Endothelial cell of umbilical vein (primary cell): ENCODE measurements at regions not wholly inside any gene's neighbourhood (a gene's known extent, or its start where the extent isn't known, plus 50 kb on each side); places are given as distances from the start of the nearest gene placed in this dataset.

Experiments used
- BruUV-seq: library from RNA; stranded (reverse); fragments of 400-500 nt; replicated peaks from 2 replicates; lab custom pipeline; 2021; lab: Mats Ljungman, UMichigan
- CTCF ChIA-PET: fragments of 300-600, 350-600 bp; sonication (Branson Sonifier 250); formaldehyde crosslinking; loops from one replicate; lab custom pipeline; 2021; ENCODE audit warnings: antibody characterized with exemption, inconsistent platforms; lab: Charles Lee
- POLR2A ChIA-PET: fragments of 300-600, 350-600 bp; sonication (Branson Sonifier 250); formaldehyde crosslinking; loops from one replicate; lab custom pipeline; 2021; ENCODE audit warnings: antibody characterized with exemption, inconsistent platforms; lab: Charles Lee
- DNase-seq: peaks from one replicate; pipeline ENCODE4 v3.0.0-alpha.2; 2011; ENCODE audit warnings: low read depth, low spot score
- FAIRE-seq: peaks from 2 replicates; lab custom pipeline; 2011; peaks lifted over from hg19 to GRCh38; lab: Jason Lieb, UNC
- H2AFZ ChIP-seq: 2 replicates; pipeline ENCODE4 v1.6.0; 2012; ENCODE audit warnings: low read depth, low read length, control low read depth, inconsistent platforms
- H3K27ac ChIP-seq: 2 replicates; pipeline ENCODE4 v1.5.1; 2011; ENCODE audit warnings: low read depth, mild to moderate bottlenecking, control low read depth, low read length, moderate library complexity; ENCODE audit not compliant: insufficient read depth
- H3K27me3 ChIP-seq, 2 experiments: 2 replicates each; pipeline versions ENCODE4 v1.6.0 to v1.6.1; 2011; ENCODE audit warnings: low read length in 2 of 2, mixed read lengths in 1 of 2; ENCODE audit not compliant: control insufficient read depth in 2 of 2, insufficient read depth in 2 of 2
- H3K36me3 ChIP-seq, 2 experiments: 2 replicates in 1 of 2; 3 replicates in 1 of 2; pipeline ENCODE4 v1.5.1; 2011; ENCODE audit warnings: low read length in 2 of 2, mild to moderate bottlenecking in 1 of 2, moderate library complexity in 1 of 2; ENCODE audit not compliant: control insufficient read depth in 2 of 2, insufficient read depth in 2 of 2; ENCODE audit errors: extremely low read depth in 1 of 2
- H3K4me1 ChIP-seq: 3 replicates; pipeline ENCODE4 v1.5.1; 2011; ENCODE audit warnings: mild to moderate bottlenecking, low read length; ENCODE audit not compliant: control insufficient read depth, insufficient read depth; ENCODE audit errors: extremely low read depth
- H3K4me2 ChIP-seq: 2 replicates; pipeline ENCODE4 v1.6.1; 2011; ENCODE audit warnings: low read length, control low read depth, mixed read lengths; ENCODE audit not compliant: insufficient read depth
- H3K4me3 ChIP-seq, 3 experiments: fragments of 200-600 bp in 1 of 3; sonication (generic), shearing (Covaris generic) in 1 of 3; replicated peaks in 1 of 3; 2 replicates each; pipeline ENCODE4 v1.5.1; 2011 to 2016; ENCODE audit warnings: control low read depth in 3 of 3, low read length in 3 of 3, mild to moderate bottlenecking in 2 of 3, inconsistent platforms in 1 of 3, low read depth in 1 of 3, moderate library complexity in 1 of 3; ENCODE audit not compliant: insufficient read depth in 1 of 3
- H3K79me2 ChIP-seq: 2 replicates; pipeline ENCODE4 v1.6.0; 2012; ENCODE audit warnings: low read length, inconsistent platforms; ENCODE audit not compliant: control insufficient read depth, insufficient read depth
- H3K9ac ChIP-seq: replicated peaks from 2 replicates; pipeline ENCODE3; 2011; ENCODE audit warnings: low read length, control low read depth; ENCODE audit not compliant: insufficient read depth; ENCODE audit errors: extremely low read depth
- H3K9me1 ChIP-seq: replicated peaks from 3 replicates; pipeline ENCODE4 v1.6.0; 2011; ENCODE audit warnings: mild to moderate bottlenecking, low read length; ENCODE audit not compliant: control insufficient read depth, insufficient read depth; ENCODE audit errors: extremely low read depth
- H3K9me3 ChIP-seq: replicated peaks from 2 replicates; pipeline ENCODE4 v1.5.1; 2012; ENCODE audit warnings: low read length, inconsistent platforms; ENCODE audit not compliant: control insufficient read depth, insufficient read depth
- H4K20me1 ChIP-seq: replicated peaks from 2 replicates; pipeline ENCODE3; 2011; ENCODE audit warnings: mild to moderate bottlenecking, low read length; ENCODE audit not compliant: control insufficient read depth, insufficient read depth; ENCODE audit errors: extremely low read depth
- GATA2 ChIP-seq: IDR thresholded peaks from 2 replicates; pipeline ENCODE4 v1.7.0; 2011; ENCODE audit warnings: low read depth, mild to moderate bottlenecking, moderate library complexity, mixed read lengths, low read length; ENCODE audit not compliant: insufficient read length, insufficient read depth
- JUN ChIP-seq: IDR thresholded peaks from 2 replicates; pipeline ENCODE4 v1.6.1; 2011; ENCODE audit warnings: borderline replicate concordance, low read depth; ENCODE audit not compliant: insufficient read length, insufficient read depth
- MYC ChIP-seq: IDR thresholded peaks from one replicate; pipeline ENCODE4 v1.6.1; 2011; ENCODE audit warnings: mild to moderate bottlenecking, low read depth, low read length
- POLR2A ChIP-seq: IDR thresholded peaks from 2 replicates; pipeline ENCODE4 v1.6.1; 2012; ENCODE audit warnings: low read depth, mild to moderate bottlenecking, control low read depth, low read length
- POLR2AphosphoS5 ChIP-seq: IDR thresholded peaks from 2 replicates; pipeline ENCODE4 v1.6.1; 2012; ENCODE audit warnings: low read depth, mild to moderate bottlenecking, control low read depth, low read length, moderate library complexity; ENCODE audit not compliant: insufficient read depth
- dilution Hi-C: fragments of 300-500 bp; cut with MboI; formaldehyde crosslinking; loops from one replicate; pipeline ENCODE4 v1.15.0; 2019; ENCODE audit warnings: low sequenced_read_pairs; ENCODE audit not compliant: extremely low pct_ligation_motif_present
- intact Hi-C: fragments of 100-400 bp; cut with micrococcal nuclease; formaldehyde crosslinking; loops from one replicate; pipeline ENCODE4 v1.10.0; 2022
- TF ChIP-seq, protein P1 (sequence below), 2 donors: IDR thresholded peaks; 1 replicate in 1 of 2; 2 replicates in 1 of 2; pipeline ENCODE4 v1.5.1; 2011; ENCODE audit warnings: low read length in 2 of 2, mild to moderate bottlenecking in 2 of 2, moderate library complexity in 2 of 2, control low read depth in 1 of 2, inconsistent platforms in 1 of 2, low read depth in 1 of 2; ENCODE audit not compliant: insufficient read depth in 1 of 2; ENCODE audit errors: extremely low read depth in 1 of 2

DNA sequence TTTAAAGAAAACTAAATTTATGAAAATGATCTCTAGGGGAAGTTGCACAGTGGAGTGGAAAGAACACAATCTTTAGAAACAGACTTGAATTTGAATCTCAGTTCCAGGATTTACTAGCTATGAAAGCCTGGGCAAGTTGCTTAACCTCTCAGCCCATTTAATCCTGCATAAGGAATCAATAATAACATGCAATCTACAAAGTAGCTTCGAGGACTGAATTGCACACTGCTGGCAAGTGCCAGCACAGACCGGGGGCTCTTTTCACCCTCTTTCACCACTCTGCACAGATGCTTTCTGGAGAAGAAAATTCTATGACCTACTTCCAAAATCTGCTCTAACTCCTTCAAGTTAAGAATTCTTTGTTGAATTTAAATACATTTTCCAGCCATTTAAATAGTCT, 63.4 kb upstream of the ANK3 start:
- Histone ChIP-seq H3K4me1 (no peaks in the 10 kb centered on the region), H3K9me3 (no peaks in the 10 kb centered on the region), H3K36me3 (no peaks in the 10 kb centered on the region), H4K20me1 (no peaks in the 10 kb centered on the region), H2AFZ (no peak overlapping the region), H3K27me3 (no peaks in the 10 kb centered on the region), H3K9ac (no peak overlapping the region), H3K9me1 (no peaks in the 10 kb centered on the region), H3K79me2 (no peaks in the 10 kb centered on the region), H3K4me3 (no peak overlapping the region), H3K27ac (no peak overlapping the region), H3K4me2 (no peak overlapping the region)
- POLR2A ChIA-PET = no interaction called here
- TF ChIP-seq, protein P1, sequence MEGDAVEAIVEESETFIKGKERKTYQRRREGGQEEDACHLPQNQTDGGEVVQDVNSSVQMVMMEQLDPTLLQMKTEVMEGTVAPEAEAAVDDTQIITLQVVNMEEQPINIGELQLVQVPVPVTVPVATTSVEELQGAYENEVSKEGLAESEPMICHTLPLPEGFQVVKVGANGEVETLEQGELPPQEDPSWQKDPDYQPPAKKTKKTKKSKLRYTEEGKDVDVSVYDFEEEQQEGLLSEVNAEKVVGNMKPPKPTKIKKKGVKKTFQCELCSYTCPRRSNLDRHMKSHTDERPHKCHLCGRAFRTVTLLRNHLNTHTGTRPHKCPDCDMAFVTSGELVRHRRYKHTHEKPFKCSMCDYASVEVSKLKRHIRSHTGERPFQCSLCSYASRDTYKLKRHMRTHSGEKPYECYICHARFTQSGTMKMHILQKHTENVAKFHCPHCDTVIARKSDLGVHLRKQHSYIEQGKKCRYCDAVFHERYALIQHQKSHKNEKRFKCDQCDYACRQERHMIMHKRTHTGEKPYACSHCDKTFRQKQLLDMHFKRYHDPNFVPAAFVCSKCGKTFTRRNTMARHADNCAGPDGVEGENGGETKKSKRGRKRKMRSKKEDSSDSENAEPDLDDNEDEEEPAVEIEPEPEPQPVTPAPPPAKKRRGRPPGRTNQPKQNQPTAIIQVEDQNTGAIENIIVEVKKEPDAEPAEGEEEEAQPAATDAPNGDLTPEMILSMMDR (IDR thresholded peaks at IDR 0.05; ENCODE audit: extremely low read depth in 1 of 2, insufficient read depth in 1 of 2, low read depth in 1 of 2, low read length in 2 of 2) = no peak
- TF ChIP-seq POLR2AphosphoS5 = no peak
- TF ChIP-seq MYC = no peak
- no TSS peak for BruUV-seq
- FAIRE-seq (no peak), DNase-seq (no peak)
- intact Hi-C loops (no loop called here), dilution Hi-C loops (no loop called here)
- CTCF ChIA-PET = interaction anchor here (1.7 to 2.7 kb wide), 2 partner anchors 12 to 14 kb away, joined by 4 to 10 read pairs; no protein-coding TSS in a partner anchor

DNA sequence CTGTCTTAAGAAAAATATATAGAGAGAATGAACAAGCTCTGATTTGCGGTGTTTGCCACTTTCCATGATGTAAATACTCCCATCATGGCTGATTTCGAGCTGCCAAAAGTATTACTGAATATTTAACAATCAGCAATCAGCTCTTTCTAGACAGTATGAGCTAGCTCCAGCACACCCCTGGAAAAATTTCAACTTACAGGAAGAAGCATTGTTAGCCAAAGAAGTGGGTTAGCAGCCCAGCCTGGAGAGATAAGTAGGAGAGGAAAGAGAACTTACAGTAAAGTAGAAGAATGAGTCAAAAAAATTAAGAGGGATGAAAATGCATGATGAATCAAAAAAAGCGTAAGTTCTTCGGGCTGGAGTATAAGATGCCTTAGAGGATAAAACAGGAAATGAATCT, 60.6 kb upstream of the ANK3 start:
- H2AFZ ChIP-seq = no peak overlapping the region
- FAIRE-seq (no peak), DNase-seq (no peak)
- ChIA-PET POLR2A (no interaction called here), CTCF (no interaction called here)
- no peak for TF ChIP-seq MYC
- no peak for TF ChIP-seq POLR2AphosphoS5
- no peak for TF ChIP-seq POLR2A
- TF ChIP-seq JUN = no peak
- TF ChIP-seq, protein P1 (IDR thresholded peaks at IDR 0.05; ENCODE audit: extremely low read depth in 1 of 2, insufficient read depth in 1 of 2, low read depth in 1 of 2, low read length in 2 of 2) = no peak
- TF ChIP-seq GATA2 = no peak
- H3K9ac ChIP-seq = no peak overlapping the region
- H3K79me2 ChIP-seq = no peaks in the 10 kb centered on the region
- BruUV-seq = no TSS peak
- dilution Hi-C loops = no loop called here
- intact Hi-C loops = no loop called here
- no peaks in the 10 kb centered on the region for H3K9me1 ChIP-seq
- peaks cover 7% of the 10 kb centered on the region for H3K4me1 ChIP-seq
- no peaks in the 10 kb centered on the region for H3K27me3 ChIP-seq
- H3K4me3 ChIP-seq = no peak overlapping the region
- H4K20me1 ChIP-seq = no peaks in the 10 kb centered on the region
- H3K9me3 ChIP-seq = no peaks in the 10 kb centered on the region
- no peak overlapping the region for H3K4me2 ChIP-seq
- H3K36me3 ChIP-seq = no peaks in the 10 kb centered on the region
- H3K27ac ChIP-seq = no peak overlapping the region
